GM10248 (cell line): ENCODE measurements at regions not wholly inside any gene's neighbourhood (a gene's known extent, or its start where the extent isn't known, plus 50 kb on each side); places are given as distances from the start of the nearest gene placed in this dataset.

Experiments used
- CTCF ChIA-PET: fragments of 300-600 bp; sonication (Branson Sonifier 250); formaldehyde crosslinking; extraction: SDS; loops from one replicate; lab custom pipeline; 2021; ENCODE audit warnings: antibody characterized with exemption; lab: Yijun Ruan, JAX
- POLR2A ChIA-PET: fragments of 350-650 bp; sonication (Branson Sonifier 250); formaldehyde crosslinking; extraction: SDS; loops from one replicate; lab custom pipeline; 2020; ENCODE audit warnings: antibody characterized with exemption; lab: Yijun Ruan, JAX
- DNase-seq: peaks from one replicate; pipeline ENCODE4 v3.0.0; 2012; ENCODE audit errors: extremely low spot score
- TF ChIP-seq, protein P1 (sequence below): IDR thresholded peaks from 2 replicates; pipeline ENCODE4 v1.5.1; 2012; ENCODE audit warnings: mild to moderate bottlenecking, low read depth; ENCODE audit errors: extremely low read depth, missing control alignments, control extremely low read depth

DNA sequence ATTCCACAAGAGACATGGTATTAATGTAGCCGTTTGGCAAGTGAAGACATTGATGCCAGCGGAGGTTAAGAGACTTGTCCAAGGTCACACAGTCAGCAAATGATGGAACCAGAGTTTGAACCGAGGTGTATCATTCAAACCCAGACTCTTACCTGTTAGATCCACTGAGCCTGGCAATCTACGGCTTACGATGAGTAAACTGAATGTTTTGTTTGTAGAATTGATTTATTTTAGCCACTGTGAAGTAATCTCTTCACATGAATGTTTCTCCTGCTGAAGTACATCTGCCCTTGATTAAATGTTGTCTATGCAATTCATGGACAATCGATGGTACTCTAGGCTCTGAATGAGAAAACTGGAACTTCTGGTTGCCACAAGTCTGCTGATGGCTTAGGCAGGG lies 155.5 kb upstream of the NAV2 start:
- TF ChIP-seq, protein P1, sequence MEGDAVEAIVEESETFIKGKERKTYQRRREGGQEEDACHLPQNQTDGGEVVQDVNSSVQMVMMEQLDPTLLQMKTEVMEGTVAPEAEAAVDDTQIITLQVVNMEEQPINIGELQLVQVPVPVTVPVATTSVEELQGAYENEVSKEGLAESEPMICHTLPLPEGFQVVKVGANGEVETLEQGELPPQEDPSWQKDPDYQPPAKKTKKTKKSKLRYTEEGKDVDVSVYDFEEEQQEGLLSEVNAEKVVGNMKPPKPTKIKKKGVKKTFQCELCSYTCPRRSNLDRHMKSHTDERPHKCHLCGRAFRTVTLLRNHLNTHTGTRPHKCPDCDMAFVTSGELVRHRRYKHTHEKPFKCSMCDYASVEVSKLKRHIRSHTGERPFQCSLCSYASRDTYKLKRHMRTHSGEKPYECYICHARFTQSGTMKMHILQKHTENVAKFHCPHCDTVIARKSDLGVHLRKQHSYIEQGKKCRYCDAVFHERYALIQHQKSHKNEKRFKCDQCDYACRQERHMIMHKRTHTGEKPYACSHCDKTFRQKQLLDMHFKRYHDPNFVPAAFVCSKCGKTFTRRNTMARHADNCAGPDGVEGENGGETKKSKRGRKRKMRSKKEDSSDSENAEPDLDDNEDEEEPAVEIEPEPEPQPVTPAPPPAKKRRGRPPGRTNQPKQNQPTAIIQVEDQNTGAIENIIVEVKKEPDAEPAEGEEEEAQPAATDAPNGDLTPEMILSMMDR, result peak; percentile 10
- CTCF ChIA-PET, result interaction anchor here (0.6 to 14.2 kb wide), 31 partner anchors 8 to 575 kb away, joined by 3 to 120 read pairs (median 4); no protein-coding TSS in a partner anchor
- POLR2A ChIA-PET, result no interaction called here
- DNase-seq, result no peak

DNA sequence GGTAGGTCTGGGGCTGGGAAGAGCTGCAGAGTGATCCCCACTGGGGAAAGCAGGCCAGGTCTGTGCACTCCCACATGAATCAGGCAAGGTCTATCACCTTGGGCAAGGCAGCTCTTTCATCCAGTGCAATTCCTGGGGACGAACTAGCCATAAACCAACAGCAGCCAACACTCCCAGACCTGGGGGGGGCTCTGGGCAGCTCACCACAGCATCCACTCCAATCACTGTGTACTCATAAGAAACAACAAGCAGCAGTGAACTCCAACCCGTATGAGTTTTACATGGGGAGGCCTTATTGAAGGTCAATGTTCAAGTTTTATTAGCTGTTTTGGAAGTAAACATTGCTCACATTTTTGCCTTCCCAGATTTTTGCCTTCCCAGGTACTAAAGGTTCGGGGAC lies 157.4 kb upstream of the NAV2 start:
- CTCF ChIA-PET, result interaction anchor here (0.9 to 14.2 kb wide), 18 partner anchors 11 to 484 kb away, joined by 3 to 120 read pairs (median 13); no protein-coding TSS in a partner anchor

DNA sequence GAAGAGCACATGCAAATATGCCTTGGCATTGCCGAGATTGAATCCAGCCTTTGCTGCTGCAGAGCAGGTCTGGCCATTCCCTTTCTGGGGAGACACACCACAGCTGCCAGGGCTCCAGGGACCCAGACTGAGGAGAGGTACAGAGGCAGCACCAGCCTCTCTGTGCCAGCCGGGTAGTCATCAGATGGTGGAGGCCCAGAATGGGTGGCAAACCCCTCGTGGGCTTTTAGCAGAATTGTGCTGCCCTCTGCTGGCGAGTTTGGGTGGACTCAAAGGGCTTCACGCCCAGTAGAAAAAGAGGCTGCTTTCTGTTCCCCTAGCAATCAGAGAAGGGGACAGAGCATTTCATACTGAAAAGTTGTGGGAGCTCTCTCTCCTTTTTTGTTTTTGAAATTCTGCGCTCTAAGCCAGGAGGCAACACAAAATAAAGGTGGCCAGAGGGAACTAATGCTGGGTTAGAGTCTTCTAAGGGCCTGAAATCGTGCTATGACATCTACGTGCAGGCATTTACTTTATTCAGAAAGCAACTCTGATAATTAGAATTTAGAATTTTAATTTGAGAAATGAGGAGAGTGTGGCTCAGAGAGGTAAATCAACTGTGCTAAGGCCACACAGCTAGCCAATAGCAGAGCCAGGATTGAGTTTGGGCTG lies 158.8 kb upstream of the NAV2 start:
- TF ChIP-seq, protein P1, result peak; percentile 78
- DNase-seq, result peak; percentile 75
- CTCF ChIA-PET, result interaction anchor here (0.8 to 14.2 kb wide), 44 partner anchors 10 to 626 kb away, joined by 3 to 120 read pairs (median 4); no protein-coding TSS in a partner anchor
- POLR2A ChIA-PET, result no interaction called here

More for the DNA sequence above, 157.4 kb upstream of the NAV2 start:
- no peak for DNase-seq
- POLR2A ChIA-PET, result no interaction called here
- TF ChIP-seq, protein P1, result no peak

DNA sequence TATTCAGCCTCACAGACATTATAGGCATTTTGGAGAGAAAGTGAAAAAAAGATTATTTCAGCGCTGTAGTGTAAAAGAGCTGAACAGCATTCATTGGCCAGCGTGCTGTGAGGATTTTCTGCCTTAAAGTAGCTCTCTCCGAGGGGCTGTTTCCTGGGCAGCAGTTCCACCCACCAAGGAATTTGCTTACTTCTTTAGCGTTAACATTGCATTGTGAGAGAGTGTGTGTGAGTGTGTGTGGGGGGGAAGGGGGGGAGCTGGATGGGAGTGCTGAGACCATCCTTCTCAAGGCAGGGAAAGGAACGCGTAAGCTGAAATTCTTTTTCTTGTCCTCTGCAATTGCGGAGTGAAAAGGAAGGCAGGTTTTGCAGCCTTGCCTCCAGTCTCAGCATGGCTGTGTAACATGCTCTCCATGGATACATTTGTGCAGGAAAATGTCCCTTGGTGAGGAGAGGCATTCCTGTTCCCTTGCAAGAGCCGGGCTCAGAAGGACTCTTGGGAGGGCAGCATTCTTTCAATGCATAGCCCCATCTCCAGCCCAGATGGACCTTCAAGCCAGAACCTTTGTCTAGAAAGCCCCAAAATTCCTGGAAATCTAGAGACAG lies 159.9 kb upstream of the NAV2 start:
- DNase-seq, result no peak
- TF ChIP-seq, protein P1, result no peak
- ChIA-PET POLR2A (no interaction called here), CTCF (interaction anchor here (0.8 to 14.2 kb wide), 36 partner anchors 9 to 481 kb away, joined by 3 to 120 read pairs (median 4); no protein-coding TSS in a partner anchor)

DNA sequence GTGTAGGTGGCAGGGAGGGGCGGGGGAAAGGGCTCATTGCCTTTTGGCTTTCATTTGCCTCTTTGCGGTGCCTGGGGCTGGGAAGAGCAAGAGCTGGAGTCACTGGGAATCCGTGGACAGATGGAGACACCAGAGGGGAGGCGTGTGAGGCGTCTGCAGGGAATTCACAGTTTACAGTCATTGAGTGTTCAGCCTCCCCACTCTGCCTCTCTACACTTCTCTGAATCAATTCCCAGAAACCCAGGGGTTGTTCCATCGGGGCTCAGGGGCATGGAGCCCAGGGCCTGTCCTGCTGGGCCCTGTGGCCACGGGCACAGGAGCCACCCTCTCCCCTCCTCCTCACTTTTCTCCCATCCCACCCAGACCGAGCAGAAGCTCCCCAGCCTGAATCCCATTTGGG lies 160.5 kb upstream of the NAV2 start:
- ChIA-PET CTCF (interaction anchor here (0.9 to 14.2 kb wide), 23 partner anchors 8 to 481 kb away, joined by 3 to 120 read pairs (median 4); no protein-coding TSS in a partner anchor), POLR2A (no interaction called here)
- TF ChIP-seq, protein P1, result no peak
- no peak for DNase-seq

DNA sequence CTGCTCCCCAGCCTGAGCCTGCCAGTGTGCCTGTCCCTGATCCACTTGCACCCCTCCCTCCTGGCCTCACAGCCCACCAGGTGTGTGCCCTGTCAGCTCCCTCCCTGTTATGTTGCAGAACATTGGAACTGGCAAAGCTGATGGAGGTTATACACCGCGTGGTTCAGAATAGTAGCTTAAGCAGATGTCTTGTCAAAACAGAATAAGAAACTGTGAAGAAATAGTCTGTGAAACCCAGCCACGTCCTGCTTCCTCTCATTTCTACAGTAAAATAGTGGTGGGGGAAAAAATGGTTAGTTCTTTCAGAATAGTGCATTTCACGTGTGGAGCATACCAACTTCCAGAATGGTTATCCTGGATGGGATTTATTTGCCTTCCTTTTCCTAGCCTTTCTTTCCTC lies 161.2 kb upstream of the NAV2 start:
- DNase-seq, result no peak
- ChIA-PET POLR2A (no interaction called here), CTCF (interaction anchor here (1.0 to 14.2 kb wide), 11 partner anchors 8 to 480 kb away, joined by 3 to 120 read pairs (median 27); no protein-coding TSS in a partner anchor)
- TF ChIP-seq, protein P1, result no peak
